Astrocyte of the cerebellum (primary cell): ENCODE measurements at regions not wholly inside any gene's neighbourhood (a gene's known extent, or its start where the extent isn't known, plus 50 kb on each side); places are given as distances from the start of the nearest gene placed in this dataset.

Source experiments
- DNase-seq: peaks from one replicate; pipeline ENCODE4 v3.0.0-alpha.2; 2011; ENCODE audit warnings: low read depth
- H3K4me3 ChIP-seq: 2 replicates; pipeline ENCODE4 v1.5.1; 2011; ENCODE audit warnings: mild to moderate bottlenecking, low read depth, low read length, moderate library complexity
- CTCF ChIP-seq: IDR thresholded peaks from 2 replicates; pipeline ENCODE4 v1.5.1; 2012; ENCODE audit warnings: low read length, low read depth, moderate library complexity, mild to moderate bottlenecking; ENCODE audit errors: missing control alignments
- in situ Hi-C: cut with HindIII; loops from 2 replicates; pipeline ENCODE4 v1.10.0; 2017; ENCODE audit warnings: low sequenced_read_pairs

GRCh38 chr10:59004392-59004791 is 172.1 kb upstream of the PHYHIPL start:
- no peak for DNase-seq
- in situ Hi-C loops = loop anchor here (25.0 kb wide), 2 partner anchors 108 to 583 kb away; no protein-coding TSS in a partner anchor
- H3K4me3 ChIP-seq = no peak overlapping the region
- no peak for TF ChIP-seq CTCF

GRCh38 chr10:59006511-59007306 is 169.7 kb upstream of the PHYHIPL start:
- in situ Hi-C loops = loop anchor here (25.0 kb wide), 2 partner anchors 106 to 581 kb away; no protein-coding TSS in a partner anchor
- DNase-seq = peak; percentile 63

DNA sequence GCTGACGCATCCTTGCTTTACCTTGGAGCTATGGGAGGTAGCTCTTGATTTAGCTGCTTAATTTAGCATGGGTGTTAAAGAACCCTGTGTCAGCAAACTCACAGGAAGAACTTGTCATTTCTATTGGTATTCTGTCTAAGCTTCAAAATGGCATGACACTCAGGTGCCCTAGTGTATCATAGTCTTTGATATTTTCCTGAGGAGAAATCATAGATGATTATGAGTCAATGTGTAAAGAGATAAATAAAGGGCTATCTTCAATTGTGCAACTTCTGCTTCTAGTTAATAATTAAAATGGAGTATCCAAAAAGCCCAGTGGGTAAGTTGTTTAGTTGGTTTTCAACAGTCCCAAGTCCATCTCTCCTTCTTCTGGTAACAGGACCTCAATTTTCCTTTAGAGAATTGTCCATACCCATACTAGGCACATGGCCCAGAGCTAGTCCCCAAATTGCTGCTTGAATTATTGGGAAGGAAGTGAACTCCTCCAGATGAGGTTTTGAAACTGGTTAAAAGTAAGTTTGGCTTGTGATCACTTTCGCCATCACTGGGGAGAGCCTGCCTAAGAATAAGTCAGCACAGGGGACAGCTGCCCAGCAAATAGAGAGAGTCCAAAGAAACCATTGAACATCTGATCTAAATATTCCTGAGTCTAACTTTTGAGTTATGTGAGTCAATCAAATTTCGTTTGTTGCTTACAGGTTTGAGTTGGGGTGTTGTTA is 169.0 kb upstream of the PHYHIPL start:
- DNase-seq = no peak
- TF ChIP-seq CTCF = no peak
- in situ Hi-C loops = loop anchor here (25.0 kb wide), 2 partner anchors 105 to 580 kb away; no protein-coding TSS in a partner anchor
- H3K4me3 ChIP-seq = no peak overlapping the region

More at GRCh38 chr10:59006511-59007306, 169.7 kb upstream of the PHYHIPL start:
- H3K4me3 ChIP-seq = no peak overlapping the region
- no peak for TF ChIP-seq CTCF

DNA sequence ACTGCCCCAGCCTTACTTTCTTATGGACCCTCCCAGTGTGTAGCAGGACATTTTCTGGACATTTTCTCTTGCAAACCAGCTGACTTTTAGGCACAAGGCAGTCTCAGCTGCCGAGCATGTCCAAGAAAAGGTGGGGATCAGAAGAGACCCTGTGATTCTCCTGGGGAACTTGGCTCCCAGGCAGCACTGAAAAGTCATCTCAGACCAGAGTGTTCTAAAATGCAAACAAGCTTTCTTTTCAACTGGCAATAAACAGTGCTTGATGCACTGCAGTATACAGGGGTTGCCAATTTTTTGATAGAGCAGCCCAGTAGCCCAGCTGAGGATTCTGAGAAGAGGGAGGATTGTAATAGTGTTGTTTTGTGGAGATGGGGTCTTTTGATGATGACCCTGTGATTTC is 168.0 kb upstream of the PHYHIPL start:
- no peak for TF ChIP-seq CTCF

DNA sequence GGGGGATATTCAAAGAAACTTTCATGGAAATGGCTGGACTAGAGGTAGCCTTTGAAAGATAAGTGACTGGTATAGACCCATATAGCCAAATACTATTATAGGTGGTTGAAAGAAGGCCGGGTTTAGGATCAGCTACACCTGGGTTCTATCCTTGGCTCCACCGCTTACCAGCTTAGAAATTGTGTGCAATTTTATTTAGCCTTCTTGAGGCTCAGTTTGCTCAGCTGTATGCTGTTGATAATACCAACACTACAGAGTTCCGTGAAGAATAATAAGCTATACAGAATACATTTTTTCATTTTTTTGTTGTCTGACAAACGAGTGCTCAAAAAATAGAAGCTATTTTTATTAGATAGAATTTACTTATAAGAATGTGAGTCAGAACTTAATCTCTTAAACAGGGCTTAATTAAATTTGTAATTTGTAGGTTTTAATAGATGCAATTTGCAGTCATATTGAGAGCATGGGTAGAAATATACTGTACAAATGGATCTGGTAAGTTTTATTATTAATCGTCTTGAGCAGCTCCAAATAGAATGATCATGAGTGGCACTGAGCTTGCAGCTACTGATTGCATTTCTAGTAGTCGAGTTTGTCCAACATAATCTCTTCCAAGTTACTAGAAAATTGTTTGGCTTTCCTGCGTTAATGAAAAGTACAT is 164.3 kb upstream of the PHYHIPL start:
- H3K4me3 ChIP-seq = no peak overlapping the region
- in situ Hi-C loops = loop anchor here (25.0 kb wide), 2 partner anchors 100 to 575 kb away; no protein-coding TSS in a partner anchor
- no peak for TF ChIP-seq CTCF
- DNase-seq = no peak

More for the DNA sequence above, 168.0 kb upstream of the PHYHIPL start:
- no peak for DNase-seq
- in situ Hi-C loops = loop anchor here (25.0 kb wide), 2 partner anchors 104 to 579 kb away; no protein-coding TSS in a partner anchor
- no peak overlapping the region for H3K4me3 ChIP-seq

DNA sequence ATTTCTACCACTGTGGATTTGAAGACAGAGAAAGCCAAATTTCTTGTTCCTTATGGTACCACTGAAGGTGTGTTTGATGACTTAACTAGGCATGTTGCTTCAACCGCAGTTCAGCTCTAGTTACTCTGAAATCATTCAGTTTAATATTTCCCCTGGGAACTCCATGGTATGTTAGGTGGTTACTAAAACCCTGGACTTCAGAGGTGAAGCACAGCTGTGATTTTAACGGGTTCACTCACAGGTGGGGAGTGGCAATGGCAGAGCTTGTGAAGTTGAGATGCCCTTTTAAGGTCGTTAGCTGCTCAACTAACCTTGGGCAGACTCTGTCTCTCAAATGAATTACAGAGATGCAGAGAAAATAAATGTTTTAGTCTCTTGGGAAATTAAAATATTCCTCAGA is 163.6 kb upstream of the PHYHIPL start:
- DNase-seq = no peak
- H3K4me3 ChIP-seq = no peak overlapping the region
- in situ Hi-C loops = loop anchor here (25.0 kb wide), 2 partner anchors 99 to 574 kb away; no protein-coding TSS in a partner anchor
- no peak for TF ChIP-seq CTCF
